ENCODE measurements at regions not wholly inside any gene's neighbourhood (a gene's known extent, or its start where the extent isn't known, plus 50 kb on each side); places are given as distances from the start of the nearest gene placed in this dataset.
A peak's percentile ranks its signal among the peaks of the same experiment; 100 is the strongest.

- in situ Hi-C loops (cut with MboI; ENCODE audit: low pct_unique_long_range_greater_than_20kb in 2 of 9, low sequenced_read_pairs in 9 of 9, unreplicated experiment in 9 of 9): no loop called here
- no peak overlapping the region for H3K4me3 ChIP-seq
- peak in 1 of 8 experiments; percentile 22 for ATAC-seq (replicated peaks in 6 of 8)
- 11 to 100% (median 83%) methylated on average over 1 to 5 of the region's 5 CpGs for WGBS, 10 experiments
- H3K27ac ChIP-seq: no peak overlapping the region
- H3K4me1 ChIP-seq (replicated peaks in 1 of 2): peaks cover 10 to 13% of the 10 kb centered on the region in 2 donors
These were observed 59.3 kb downstream of the BTBD3 start for GRCh38 chr20:11976966-11977365.

- Histone ChIP-seq H3K4me1 (replicated peaks in 1 of 2) (peaks cover 16 to 18% of the 10 kb centered on the region in 2 donors), H3K4me3 (no peak overlapping the region), H3K27ac (no peak overlapping the region)
- 0 to 100% (median 80%) methylated on average over 1 of the region's 1 CpG; no CpG with 5 or more reads in 5 of the 10 experiments for WGBS, 10 experiments
- no peak for ATAC-seq (replicated peaks in 6 of 8)
- in situ Hi-C loops (cut with MboI; ENCODE audit: low pct_unique_long_range_greater_than_20kb in 2 of 9, low sequenced_read_pairs in 9 of 9, unreplicated experiment in 9 of 9): no loop called here
These were observed 60.8 kb downstream of the BTBD3 start for GRCh38 chr20:11978496-11978895.

- 0 to 67% (median 15%) methylated on average over 1 to 5 of the region's 5 CpGs; no CpG with 5 or more reads in 1 of the 10 experiments for WGBS, 10 experiments
- Histone ChIP-seq H3K27ac (no peak overlapping the region), H3K4me1 (replicated peaks in 1 of 2) (peaks cover 16 to 18% of the 10 kb centered on the region in 2 donors), H3K4me3 (no peak overlapping the region)
- in situ Hi-C loops (cut with MboI; ENCODE audit: low pct_unique_long_range_greater_than_20kb in 2 of 9, low sequenced_read_pairs in 9 of 9, unreplicated experiment in 9 of 9): no loop called here
- peak; percentile 32 to 90 (median 81) for ATAC-seq (replicated peaks in 6 of 8)
These were observed 61.8 kb downstream of the BTBD3 start for GRCh38 chr20:11979306-11979990.

GRCh38 chr20:11980263-11980662, 62.6 kb downstream of the BTBD3 start:
- no peak for ATAC-seq (replicated peaks in 6 of 8)
- in situ Hi-C loops (cut with MboI; ENCODE audit: low pct_unique_long_range_greater_than_20kb in 2 of 9, low sequenced_read_pairs in 9 of 9, unreplicated experiment in 9 of 9): no loop called here
- H3K4me3 ChIP-seq: no peak overlapping the region
- H3K27ac ChIP-seq: no peak overlapping the region
- WGBS, 10 experiments: 0 to 83% (median 45%) methylated on average over 1 to 2 of the region's 2 CpGs; no CpG with 5 or more reads in 2 of the 10 experiments
- H3K4me1 ChIP-seq (replicated peaks in 1 of 2): peaks cover 16 to 18% of the 10 kb centered on the region in 2 donors

GRCh38 chr20:11981366-11981947, 63.8 kb downstream of the BTBD3 start:
- H3K27ac ChIP-seq: no peak overlapping the region
- 56 to 100% (median 90%) methylated on average over 1 to 4 of the region's 4 CpGs; no CpG with 5 or more reads in 4 of the 10 experiments for WGBS, 10 experiments
- H3K4me1 ChIP-seq (replicated peaks in 1 of 2): peaks cover 16 to 18% of the 10 kb centered on the region in 2 donors
- no peak overlapping the region for H3K4me3 ChIP-seq
- in situ Hi-C loops (cut with MboI; ENCODE audit: low pct_unique_long_range_greater_than_20kb in 2 of 9, low sequenced_read_pairs in 9 of 9, unreplicated experiment in 9 of 9): no loop called here
- ATAC-seq (replicated peaks in 6 of 8): no peak

GRCh38 chr20:11982289-11982954, 64.7 kb downstream of the BTBD3 start:
- ATAC-seq (replicated peaks in 6 of 8): peak in 2 of 8 experiments; percentile 23 to 36
- Histone ChIP-seq H3K4me3 (no peak overlapping the region), H3K27ac (no peak overlapping the region), H3K4me1 (replicated peaks in 1 of 2) (peaks cover 16 to 18% of the 10 kb centered on the region in 2 donors)
- WGBS, 10 experiments: 0 to 80% (median 57%) methylated on average over 1 to 3 of the region's 4 CpGs; no CpG with 5 or more reads in 2 of the 10 experiments
- in situ Hi-C loops (cut with MboI; ENCODE audit: low pct_unique_long_range_greater_than_20kb in 2 of 9, low sequenced_read_pairs in 9 of 9, unreplicated experiment in 9 of 9): no loop called here

GRCh38 chr20:11982955-11983470, 65.3 kb downstream of the BTBD3 start:
- ATAC-seq (replicated peaks in 6 of 8): peak in 2 of 8 experiments; percentile 46 to 48
- H3K4me1 ChIP-seq (replicated peaks in 1 of 2): peaks cover 16 to 18% of the 10 kb centered on the region in 2 donors
- in situ Hi-C loops (cut with MboI; ENCODE audit: low pct_unique_long_range_greater_than_20kb in 2 of 9, low sequenced_read_pairs in 9 of 9, unreplicated experiment in 9 of 9): no loop called here
- 5 to 100% (median 51%) methylated on average over 2 to 8 of the region's 8 CpGs; no CpG with 5 or more reads in 1 of the 10 experiments for WGBS, 10 experiments
- no peak overlapping the region for H3K4me3 ChIP-seq
- H3K27ac ChIP-seq: no peak overlapping the region

GRCh38 chr20:11986954-11987353, 69.3 kb downstream of the BTBD3 start:
- in situ Hi-C loops (cut with MboI; ENCODE audit: low pct_unique_long_range_greater_than_20kb in 2 of 9, low sequenced_read_pairs in 9 of 9, unreplicated experiment in 9 of 9): no loop called here
- Histone ChIP-seq H3K4me3 (no peak overlapping the region), H3K27ac (no peak overlapping the region), H3K4me1 (replicated peaks in 1 of 2) (peaks cover 7 to 13% of the 10 kb centered on the region in 2 donors)
- no peak for ATAC-seq (replicated peaks in 6 of 8)

- Histone ChIP-seq H3K4me3 (no peak overlapping the region), H3K4me1 (replicated peaks in 1 of 2) (peaks cover 7 to 19% of the 10 kb centered on the region in 2 donors), H3K27ac (no peak overlapping the region)
- in situ Hi-C loops (cut with MboI; ENCODE audit: low pct_unique_long_range_greater_than_20kb in 2 of 9, low sequenced_read_pairs in 9 of 9, unreplicated experiment in 9 of 9): no loop called here
- WGBS, 10 experiments: 14 to 100% (median 86%) methylated on average over 1 of the region's 1 CpG; no CpG with 5 or more reads in 5 of the 10 experiments
- ATAC-seq (replicated peaks in 6 of 8): no peak
These were observed 69.8 kb downstream of the BTBD3 start for GRCh38 chr20:11987526-11987925.

- WGBS, 10 experiments: 8 to 100% (median 68%) methylated on average over 1 to 7 of the region's 7 CpGs; no CpG with 5 or more reads in 2 of the 10 experiments
- peaks cover 0 to 14% of the 10 kb centered on the region in 2 donors for H3K4me1 ChIP-seq (replicated peaks in 1 of 2)
- no peak overlapping the region for H3K27ac ChIP-seq
- no peak for ATAC-seq (replicated peaks in 6 of 8)
- in situ Hi-C loops (cut with MboI; ENCODE audit: low pct_unique_long_range_greater_than_20kb in 2 of 9, low sequenced_read_pairs in 9 of 9, unreplicated experiment in 9 of 9): no loop called here
- no peak overlapping the region for H3K4me3 ChIP-seq
These were observed 71.5 kb downstream of the BTBD3 start for GRCh38 chr20:11989018-11989771.

- WGBS, 10 experiments: 0 to 100% (median 60%) methylated on average over 1 to 2 of the region's 2 CpGs; no CpG with 5 or more reads in 1 of the 10 experiments
- in situ Hi-C loops (cut with MboI; ENCODE audit: low pct_unique_long_range_greater_than_20kb in 2 of 9, low sequenced_read_pairs in 9 of 9, unreplicated experiment in 9 of 9): no loop called here
- no peak for ATAC-seq (replicated peaks in 6 of 8)
- no peak overlapping the region for H3K4me3 ChIP-seq
- H3K4me1 ChIP-seq (replicated peaks in 1 of 2): peaks cover 0 to 14% of the 10 kb centered on the region in 2 donors
- no peak overlapping the region for H3K27ac ChIP-seq
These were observed 74.7 kb downstream of the BTBD3 start for GRCh38 chr20:11992426-11992825.

- WGBS, 10 experiments: 48 to 100% (median 92%) methylated on average over 1 to 6 of the region's 7 CpGs; no CpG with 5 or more reads in 5 of the 10 experiments
- no peak for ATAC-seq (replicated peaks in 6 of 8)
- Histone ChIP-seq H3K27ac (no peak overlapping the region), H3K4me1 (replicated peaks in 1 of 2) (peaks cover 0 to 13% of the 10 kb centered on the region in 2 donors), H3K4me3 (no peak overlapping the region)
- in situ Hi-C loops (cut with MboI; ENCODE audit: low pct_unique_long_range_greater_than_20kb in 2 of 9, low sequenced_read_pairs in 9 of 9, unreplicated experiment in 9 of 9): no loop called here
These were observed 76.3 kb downstream of the BTBD3 start for GRCh38 chr20:11993886-11994461.
